ENCODE measurements at regions not wholly inside any gene's neighbourhood (a gene's known extent, or its start where the extent isn't known, plus 50 kb on each side); places are given as distances from the start of the nearest gene placed in this dataset.
"Not testable (repeated sequence)": the region's sequence is repeated elsewhere in the genome, so short reads cannot be mapped to it uniquely, and the experiment has no call there.

GRCh38 chr1:5740865-5741860, 251.1 kb downstream of the NPHP4 start:
- H3K4me3 ChIP-seq (ENCODE audit: low read depth, low read length) = no peak overlapping the region
- DNase-seq (ENCODE audit: low read depth) = no peak

GRCh38 chr1:5740450-5740849, 251.8 kb downstream of the NPHP4 start:
- no peak for DNase-seq (ENCODE audit: low read depth)
- no peak overlapping the region for H3K4me3 ChIP-seq (ENCODE audit: low read depth, low read length)

DNA sequence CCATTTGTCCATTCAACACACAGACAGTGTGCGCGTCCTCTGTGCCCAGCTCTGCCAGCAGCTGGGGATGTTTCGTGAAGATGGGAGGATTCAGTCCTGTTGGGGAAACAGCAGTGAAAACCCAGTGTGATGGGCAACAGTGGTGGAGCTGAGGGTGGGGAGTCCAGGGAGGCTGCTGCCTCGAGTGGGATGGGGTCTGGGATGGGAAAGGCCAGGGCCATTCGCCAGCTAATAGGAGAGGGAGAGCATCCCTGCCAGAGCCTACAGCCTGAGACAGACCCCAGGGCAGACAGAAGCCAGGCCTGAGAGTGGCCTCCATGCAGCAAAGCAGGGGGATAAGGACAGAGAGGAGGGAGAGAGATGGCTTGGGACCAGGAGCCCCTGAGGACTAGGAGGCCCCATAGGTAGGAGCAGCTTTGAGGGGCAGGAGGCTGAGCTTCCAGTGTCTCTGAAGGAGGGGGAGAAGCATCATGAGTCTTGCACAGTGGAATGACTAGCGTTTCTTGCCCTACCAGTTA, 252.6 kb downstream of the NPHP4 start:
- no peak overlapping the region for H3K4me3 ChIP-seq (ENCODE audit: low read depth, low read length)

DNA sequence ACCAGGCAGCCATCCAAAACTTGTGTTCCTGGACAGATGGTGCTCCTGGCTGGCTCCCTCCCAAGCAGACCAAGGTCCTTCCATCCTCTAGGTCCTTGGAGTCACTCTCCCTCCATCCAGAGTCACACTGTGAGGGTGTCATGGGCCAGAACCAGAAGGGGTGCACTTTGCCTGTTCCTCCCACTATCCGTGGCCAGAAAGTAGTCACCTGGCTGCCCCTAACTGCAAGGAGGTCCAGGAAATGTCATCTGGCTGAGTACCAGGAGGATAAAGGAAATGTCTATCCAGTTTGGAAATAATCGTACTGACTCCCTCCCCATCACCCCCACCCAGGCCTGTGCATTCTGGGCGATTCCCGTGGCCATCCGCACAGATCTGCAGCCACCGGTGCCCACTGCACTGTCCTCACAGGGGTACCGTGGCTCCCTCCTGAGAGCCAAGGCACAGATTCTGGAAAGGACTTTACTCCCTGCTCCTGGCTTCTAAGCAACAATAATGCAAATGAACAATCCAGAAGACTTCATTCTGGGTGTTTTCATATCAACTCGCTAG, 253.2 kb downstream of the NPHP4 start:
- no peak overlapping the region for H3K4me3 ChIP-seq (ENCODE audit: low read depth, low read length)
- DNase-seq (ENCODE audit: low read depth) = no peak

More for the DNA sequence above, 252.6 kb downstream of the NPHP4 start:
- no peak for DNase-seq (ENCODE audit: low read depth)

DNA sequence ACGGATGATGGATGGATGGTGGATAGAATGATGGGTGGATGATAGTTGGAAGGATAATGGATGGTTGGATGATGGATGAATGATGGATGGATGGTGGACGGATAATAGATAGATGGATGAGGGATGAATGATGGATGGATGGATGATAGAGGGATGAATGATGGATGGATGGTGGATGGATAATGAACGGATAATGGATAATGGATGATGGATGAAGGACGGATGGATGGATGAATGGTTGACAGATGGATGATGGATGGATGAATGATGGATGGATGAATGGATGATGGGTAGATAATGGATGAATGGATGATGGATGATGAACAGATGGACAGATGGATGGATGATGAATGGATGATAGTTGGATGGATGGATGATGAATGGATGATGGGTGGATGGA, 255.1 kb downstream of the NPHP4 start:
- DNase-seq (ENCODE audit: low read depth) = no peak
- H3K4me3 ChIP-seq (ENCODE audit: low read depth, low read length) = no peak overlapping the region

GRCh38 chr1:5734996-5735395, 257.2 kb downstream of the NPHP4 start:
- DNase-seq (ENCODE audit: low read depth) = no peak
- no peak overlapping the region for H3K4me3 ChIP-seq (ENCODE audit: low read depth, low read length)

DNA sequence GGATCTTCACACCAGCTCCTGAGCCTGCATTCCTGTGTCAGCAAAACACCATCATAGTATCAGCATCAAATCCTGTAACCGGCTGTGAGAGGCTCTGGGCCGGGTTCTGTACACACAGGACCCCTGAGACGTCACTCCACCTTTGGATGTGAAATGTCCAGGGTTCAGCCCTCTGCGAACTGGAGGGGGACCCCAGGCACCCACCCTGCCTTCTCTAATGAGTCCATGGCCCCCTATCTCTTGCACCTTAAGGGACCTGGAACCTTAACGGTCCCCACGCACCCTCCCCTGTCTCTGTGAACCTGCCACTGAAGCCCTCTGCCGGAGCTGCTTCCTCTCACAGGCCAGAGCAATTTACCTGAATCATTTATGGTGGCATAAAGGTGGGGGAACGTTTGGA, 257.8 kb downstream of the NPHP4 start:
- DNase-seq (ENCODE audit: low read depth) = no peak
- H3K4me3 ChIP-seq (ENCODE audit: low read depth, low read length) = no peak overlapping the region

- DNase-seq (ENCODE audit: low read depth) = no peak
- H3K4me3 ChIP-seq (ENCODE audit: low read depth, low read length) = no peak overlapping the region
These were observed 258.6 kb downstream of the NPHP4 start for GRCh38 chr1:5733596-5733995.

DNA sequence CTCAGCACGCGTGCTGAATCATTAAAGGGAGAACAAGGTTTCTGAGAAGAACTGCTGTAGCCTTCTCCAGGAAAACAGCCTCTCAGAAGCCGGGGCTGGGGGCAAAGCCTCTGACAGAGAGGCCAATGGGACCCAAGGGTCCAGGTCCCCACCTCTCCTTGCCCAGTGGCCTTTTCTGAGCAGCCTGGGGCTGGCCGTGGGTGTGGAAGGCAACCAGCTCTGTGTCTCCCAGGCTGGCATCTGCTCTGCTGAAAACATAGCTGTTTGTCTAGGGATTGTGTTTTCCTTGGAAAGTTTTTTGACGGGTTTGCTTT, 261.2 kb downstream of the NPHP4 start:
- no peak for DNase-seq (ENCODE audit: low read depth)
- H3K4me3 ChIP-seq (ENCODE audit: low read depth, low read length) = no peak overlapping the region

- DNase-seq (ENCODE audit: low read depth) = no peak
- H3K4me3 ChIP-seq (ENCODE audit: low read depth, low read length) = no peak overlapping the region
These were observed 261.7 kb downstream of the NPHP4 start for GRCh38 chr1:5730272-5731109.

GRCh38 chr1:5729636-5730145, 262.5 kb downstream of the NPHP4 start:
- no peak for DNase-seq (ENCODE audit: low read depth)
- no peak overlapping the region for H3K4me3 ChIP-seq (ENCODE audit: low read depth, low read length)

GRCh38 chr1:5728663-5729355, 263.4 kb downstream of the NPHP4 start:
- H3K4me3 ChIP-seq (ENCODE audit: low read depth, low read length) = no peak overlapping the region
- DNase-seq (ENCODE audit: low read depth) = no peak

DNA sequence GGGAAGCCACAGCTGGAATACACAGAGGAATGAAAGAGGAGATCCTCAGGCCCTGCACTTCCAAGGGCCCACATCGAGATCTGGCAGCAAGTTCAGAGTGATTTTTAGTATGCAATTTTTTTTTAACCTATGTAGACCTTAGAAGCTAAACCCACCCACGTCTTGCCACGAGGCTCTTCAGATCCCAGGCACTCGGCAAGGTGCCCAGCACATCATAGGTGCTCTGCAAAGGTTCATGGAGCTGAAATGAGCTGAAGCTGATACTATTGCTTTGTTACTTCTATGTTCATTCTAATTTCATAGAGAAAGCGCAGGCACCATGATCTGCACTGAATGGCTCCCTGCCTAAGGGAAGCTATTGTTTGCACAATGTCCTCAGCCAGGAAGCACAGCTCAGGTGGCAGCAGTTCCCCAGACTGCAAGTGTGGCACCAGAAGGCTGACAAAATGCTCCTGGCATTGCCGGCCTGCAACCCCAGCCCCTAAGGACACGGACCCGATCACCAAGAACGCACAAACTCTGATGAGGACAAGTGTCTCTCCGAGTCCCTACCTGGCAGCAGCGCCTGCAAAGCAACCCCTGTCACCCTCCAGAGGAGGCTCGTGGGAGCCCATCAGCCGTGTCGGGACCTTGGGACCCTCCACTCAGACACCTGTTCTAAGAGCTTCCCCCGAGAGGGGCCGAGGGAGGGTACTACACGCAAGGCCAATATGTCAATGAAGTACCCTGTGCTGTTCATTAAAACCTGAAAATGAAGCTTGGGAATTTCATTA, 264.2 kb downstream of the NPHP4 start:
- no peak for DNase-seq (ENCODE audit: low read depth)
- no peak overlapping the region for H3K4me3 ChIP-seq (ENCODE audit: low read depth, low read length)

DNA sequence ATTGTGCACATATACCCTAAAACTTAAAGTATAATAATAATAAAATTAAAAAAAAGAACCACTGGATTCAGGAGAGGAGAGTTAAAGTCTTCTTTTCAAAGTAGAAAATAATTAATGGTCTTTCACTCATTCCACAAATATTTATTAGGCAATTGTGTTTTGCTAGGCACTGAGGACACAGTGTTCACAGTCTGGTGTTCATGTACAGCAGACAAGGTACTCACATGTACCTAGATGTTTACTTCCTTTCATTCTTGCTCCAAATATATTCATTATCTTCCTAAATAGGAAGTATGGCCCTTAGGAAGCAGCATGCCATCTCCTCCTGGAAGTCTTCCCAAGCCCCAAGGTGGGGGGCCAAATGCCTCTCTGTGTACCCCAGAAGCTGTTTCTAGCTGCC, 265.0 kb downstream of the NPHP4 start:
- no peak for DNase-seq (ENCODE audit: low read depth)

DNA sequence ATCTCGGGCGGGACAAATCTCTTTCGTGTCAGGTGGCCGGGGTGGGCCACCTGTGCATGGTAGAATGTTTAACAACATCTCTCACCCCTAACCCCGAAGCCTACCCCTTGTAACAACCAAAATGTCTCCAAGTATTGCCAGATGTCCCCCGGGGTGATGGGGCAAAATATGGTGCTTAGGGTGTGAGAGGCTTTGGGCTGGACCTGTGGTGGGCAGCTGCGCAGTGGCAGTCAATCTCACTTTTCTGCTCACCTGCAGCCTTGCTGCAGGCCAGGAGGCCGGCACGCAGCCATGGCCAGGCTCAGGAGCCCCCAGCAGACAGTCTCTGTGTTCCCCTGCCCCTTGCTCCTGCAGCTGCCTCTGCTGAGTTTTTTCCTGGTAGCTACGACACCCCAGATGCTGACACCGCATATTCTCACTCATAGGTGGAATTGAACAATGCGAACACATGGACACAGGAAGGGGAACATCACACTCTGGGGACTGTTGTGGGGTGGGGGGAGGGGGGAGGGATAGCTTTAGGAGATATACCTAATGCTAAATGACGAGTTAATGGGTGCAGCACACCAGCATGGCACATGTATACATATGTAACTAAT, 265.5 kb downstream of the NPHP4 start:
- not testable (repeated sequence) for H3K4me3 ChIP-seq (ENCODE audit: low read depth, low read length); DNase-seq (ENCODE audit: low read depth)

More for the DNA sequence above, 265.0 kb downstream of the NPHP4 start:
- H3K4me3 ChIP-seq (ENCODE audit: low read depth, low read length) = no peak overlapping the region

DNA sequence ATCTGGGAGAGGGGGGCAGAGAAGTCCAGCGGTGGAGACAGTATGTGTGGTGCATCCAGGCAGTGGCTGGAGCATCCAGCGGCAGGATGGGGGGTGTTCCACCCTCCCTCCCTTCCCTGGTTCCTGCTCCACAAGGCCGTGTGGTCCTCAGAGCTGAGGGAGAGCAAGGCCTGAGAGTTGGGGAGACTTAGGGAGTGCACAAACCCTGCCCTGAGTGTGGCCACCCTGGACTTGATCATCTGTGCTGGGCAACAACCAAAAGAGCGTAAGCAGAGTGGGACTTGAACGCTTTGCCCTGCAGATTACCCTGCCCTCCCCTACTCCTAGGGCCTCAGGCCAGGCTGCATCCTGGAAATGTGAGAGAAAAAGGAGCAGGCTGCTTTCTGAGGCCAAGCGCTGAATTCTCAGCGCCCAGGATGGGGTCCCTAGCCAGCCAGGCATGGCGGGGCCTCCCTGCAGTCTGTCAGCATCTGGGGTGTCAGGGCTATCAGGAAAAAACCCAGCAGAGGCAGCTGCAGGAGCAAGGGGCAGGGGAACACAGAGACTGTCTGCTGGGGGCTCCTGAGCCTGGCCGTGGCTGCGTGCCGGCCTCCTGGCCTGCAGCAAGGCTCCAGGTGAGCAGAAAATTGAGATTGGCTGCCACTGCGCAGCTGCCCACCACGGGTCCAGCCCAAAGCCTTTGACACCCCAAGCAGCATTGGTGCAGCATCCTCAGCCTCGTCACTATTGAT, 266.2 kb downstream of the NPHP4 start:
- DNase-seq (ENCODE audit: low read depth) = no peak

DNA sequence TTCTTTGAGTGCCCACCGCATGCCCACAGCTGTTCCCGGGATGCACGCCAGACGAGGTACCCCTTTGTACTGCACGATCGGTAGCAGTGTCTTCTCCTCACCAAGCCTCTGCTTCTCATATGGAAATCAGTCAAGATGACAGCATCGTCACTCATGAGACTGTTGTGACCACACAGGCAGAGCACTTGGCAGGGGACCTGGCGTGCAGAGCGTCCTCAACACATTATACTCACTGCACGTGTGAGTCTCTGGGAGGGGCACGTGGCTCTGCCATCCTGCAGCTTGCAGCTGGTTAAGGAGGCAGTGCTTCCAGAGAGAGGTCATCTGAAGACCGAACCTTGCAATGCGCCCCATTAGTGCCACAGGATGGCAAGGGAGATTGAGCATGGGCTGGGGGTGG, 266.8 kb downstream of the NPHP4 start:
- no peak for DNase-seq (ENCODE audit: low read depth)
- no peak overlapping the region for H3K4me3 ChIP-seq (ENCODE audit: low read depth, low read length)

More for the DNA sequence above, 266.2 kb downstream of the NPHP4 start:
- H3K4me3 ChIP-seq (ENCODE audit: low read depth, low read length) = no peak overlapping the region
